PC-3 (cell line): ENCODE measurements at regions not wholly inside any gene's neighbourhood (a gene's known extent, or its start where the extent isn't known, plus 50 kb on each side); places are given as distances from the start of the nearest gene placed in this dataset.

Source experiments
- ATAC-seq: fragments of 200-7000 bp; cut with Tn5 transposase; 2 replicates; pipeline ENCODE4 v1.9.1; 2020; ENCODE audit warnings: mild to moderate bottlenecking, moderate library complexity
- BruUV-seq: library from RNA; stranded (reverse); fragments of 400-500 nt; replicated peaks from 2 replicates; lab custom pipeline; 2021; lab: Mats Ljungman, UMichigan
- CTCF ChIA-PET: fragments of 300-600 bp; sonication (Branson Sonifier 250); formaldehyde crosslinking; loops from one replicate; lab custom pipeline; 2022; ENCODE audit warnings: antibody characterized with exemption; lab: Charles Lee
- POLR2A ChIA-PET: fragments of 300-600 bp; sonication (Branson Sonifier 250); formaldehyde crosslinking; loops from one replicate; lab custom pipeline; 2022; ENCODE audit warnings: antibody characterized with exemption; ENCODE audit not compliant: unreplicated experiment; lab: Charles Lee
- DNase-seq: peaks from one replicate; pipeline ENCODE4 v3.0.0-alpha.2; 2015
- H2AFZ ChIP-seq: fragments of 300-600 bp; sonication (generic); 2 replicates; pipeline ENCODE4 v1.6.0; 2016; ENCODE audit warnings: antibody characterized with exemption, low read length
- H3F3A ChIP-seq: fragments of 300-600 bp; sonication (generic); one replicate; pipeline ENCODE4 v1.6.0; 2017; ENCODE audit warnings: antibody characterized with exemption, low read length, control low read depth, mild to moderate bottlenecking; ENCODE audit not compliant: unreplicated experiment
- H3K27ac ChIP-seq: fragments of 300-600 bp; sonication (generic); 2 replicates; pipeline ENCODE4 v1.5.1; 2016; ENCODE audit warnings: mild to moderate bottlenecking, low read length
- H3K27me3 ChIP-seq: fragments of 300-600 bp; sonication (generic); 2 replicates; pipeline ENCODE4 v1.6.1; 2016; ENCODE audit warnings: low read length, mixed read lengths
- H3K36me3 ChIP-seq: fragments of 300-600 bp; sonication (generic); 2 replicates; pipeline ENCODE4 v1.6.1; 2016; ENCODE audit warnings: low read depth, mixed run types, low read length, mixed read lengths
- H3K4me1 ChIP-seq: fragments of 300-600 bp; sonication (generic); 2 replicates; pipeline ENCODE4 v1.5.1; 2016; ENCODE audit warnings: low read length; ENCODE audit not compliant: insufficient read depth
- H3K4me2 ChIP-seq: fragments of 300-600 bp; sonication (generic); 2 replicates; pipeline ENCODE4 v1.6.0; 2016; ENCODE audit warnings: low read length
- H3K4me3 ChIP-seq: fragments of 300-600 bp; sonication (generic); 2 replicates; pipeline ENCODE4 v1.5.1; 2016; ENCODE audit warnings: mild to moderate bottlenecking, low read length, mixed read lengths
- H3K79me2 ChIP-seq: fragments of 300-600 bp; sonication (generic); 2 replicates; pipeline ENCODE4 v1.6.1; 2017; ENCODE audit warnings: low read length, mixed read lengths
- H3K9ac ChIP-seq: fragments of 300-600 bp; sonication (generic); 2 replicates; pipeline ENCODE4 v1.6.0; 2016; ENCODE audit warnings: mild to moderate bottlenecking, low read length
- H3K9me2 ChIP-seq: fragments of 300-600 bp; sonication (generic); replicated peaks from 2 replicates; pipeline ENCODE4 v1.6.1; 2016; ENCODE audit warnings: mixed run types, low read length, mixed read lengths
- H3K9me3 ChIP-seq: fragments of 300-600 bp; sonication (generic); 2 replicates; pipeline ENCODE4 v1.6.1; 2016; ENCODE audit warnings: low read length, mixed read lengths
- H4K20me1 ChIP-seq: fragments of 300-600 bp; sonication (generic); 2 replicates; pipeline ENCODE4 v1.6.1; 2016; ENCODE audit warnings: low read length, mixed read lengths
- EZH2 ChIP-seq: fragments of 300-600 bp; sonication (generic); IDR thresholded peaks from one replicate; pipeline ENCODE4 v1.6.1; 2017; ENCODE audit warnings: antibody characterized with exemption, mild to moderate bottlenecking, low read length; ENCODE audit not compliant: unreplicated experiment
- EZH2phosphoT487 ChIP-seq: fragments of 300-600 bp; sonication (generic); IDR thresholded peaks from 2 replicates; pipeline ENCODE4 v1.6.1; 2018; ENCODE audit warnings: mild to moderate bottlenecking, antibody characterized with exemption, low read length, borderline replicate concordance
- intact Hi-C: fragments of 100-400 bp; cut with micrococcal nuclease; formaldehyde crosslinking; loops from 2 replicates; pipeline ENCODE4 v1.9.0; 2023
- TF ChIP-seq, protein P1 (sequence below): fragments of 300-600 bp; sonication (generic); conservative IDR thresholded peaks from 2 replicates; pipeline ENCODE4 v1.5.1; 2017; ENCODE audit warnings: antibody characterized with exemption, low read depth, mild to moderate bottlenecking, low read length

DNA sequence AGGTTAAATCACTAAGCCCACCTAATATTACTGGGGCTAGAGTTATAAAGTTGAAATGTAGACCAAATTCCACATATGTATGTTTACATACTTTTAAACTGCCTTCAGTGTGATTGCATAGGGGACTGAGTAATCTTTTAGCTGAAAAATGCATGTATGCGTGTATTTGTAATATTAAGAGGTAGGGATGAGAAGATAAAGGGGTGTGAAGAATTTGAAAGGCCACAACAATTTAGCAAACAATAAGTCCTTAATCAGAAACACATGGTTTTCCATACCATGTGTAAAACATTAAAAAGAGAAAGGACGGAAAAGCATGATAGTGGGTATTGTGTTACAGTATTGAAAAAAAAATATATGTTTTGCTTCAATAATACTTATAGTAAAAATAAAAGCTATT is 919.9 kb upstream of the FLRT2 start:
- H3K27ac ChIP-seq, result no peak overlapping the region
- no peaks in the 10 kb centered on the region for H3K9me2 ChIP-seq
- no peaks in the 10 kb centered on the region for H3K27me3 ChIP-seq
- no peak overlapping the region for H3K4me2 ChIP-seq
- no peak overlapping the region for H3K4me3 ChIP-seq
- POLR2A ChIA-PET, result no interaction called here
- no peaks in the 10 kb centered on the region for H4K20me1 ChIP-seq
- intact Hi-C loops, result no loop called here
- CTCF ChIA-PET, result no interaction called here
- no peaks in the 10 kb centered on the region for H3K9me3 ChIP-seq
- H3K9ac ChIP-seq, result no peak overlapping the region
- ATAC-seq (no peak), DNase-seq (no peak)
- no peak overlapping the region for H2AFZ ChIP-seq
- no peaks in the 10 kb centered on the region for H3K4me1 ChIP-seq
- H3K36me3 ChIP-seq, result no peaks in the 10 kb centered on the region
- H3F3A ChIP-seq, result no peaks in the 10 kb centered on the region
- H3K79me2 ChIP-seq, result no peaks in the 10 kb centered on the region
- BruUV-seq, result no TSS peak
- TF ChIP-seq EZH2phosphoT487, result no peak

DNA sequence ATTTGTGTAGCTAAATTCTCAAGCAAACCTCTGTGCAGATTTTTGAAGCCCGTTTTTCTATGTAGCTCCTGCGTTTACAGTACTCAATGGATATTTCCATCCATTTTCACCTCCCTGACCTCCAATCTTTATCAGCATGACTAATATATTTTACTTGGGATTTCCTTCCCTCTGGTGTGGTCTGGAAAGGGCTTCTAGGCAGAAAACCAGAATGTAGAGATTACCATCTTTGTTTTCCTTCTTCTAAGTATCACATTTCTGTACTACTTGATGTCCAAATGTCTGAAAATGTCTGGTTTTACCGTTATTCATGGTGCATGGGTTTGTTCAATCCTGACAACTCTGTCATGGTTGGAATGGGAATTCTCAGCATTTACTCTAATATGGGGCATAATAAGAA is 907.6 kb upstream of the FLRT2 start:
- H3K9me2 ChIP-seq, result no peaks in the 10 kb centered on the region
- no peak for DNase-seq
- no peaks in the 10 kb centered on the region for H3K79me2 ChIP-seq
- no peaks in the 10 kb centered on the region for H3K9me3 ChIP-seq
- no peaks in the 10 kb centered on the region for H3K4me1 ChIP-seq
- no peak overlapping the region for H3K9ac ChIP-seq
- no peaks in the 10 kb centered on the region for H3F3A ChIP-seq
- H4K20me1 ChIP-seq, result no peaks in the 10 kb centered on the region
- H3K4me3 ChIP-seq, result no peak overlapping the region
- no peak for TF ChIP-seq EZH2
- no peak for TF ChIP-seq EZH2phosphoT487
- TF ChIP-seq, protein P1, sequence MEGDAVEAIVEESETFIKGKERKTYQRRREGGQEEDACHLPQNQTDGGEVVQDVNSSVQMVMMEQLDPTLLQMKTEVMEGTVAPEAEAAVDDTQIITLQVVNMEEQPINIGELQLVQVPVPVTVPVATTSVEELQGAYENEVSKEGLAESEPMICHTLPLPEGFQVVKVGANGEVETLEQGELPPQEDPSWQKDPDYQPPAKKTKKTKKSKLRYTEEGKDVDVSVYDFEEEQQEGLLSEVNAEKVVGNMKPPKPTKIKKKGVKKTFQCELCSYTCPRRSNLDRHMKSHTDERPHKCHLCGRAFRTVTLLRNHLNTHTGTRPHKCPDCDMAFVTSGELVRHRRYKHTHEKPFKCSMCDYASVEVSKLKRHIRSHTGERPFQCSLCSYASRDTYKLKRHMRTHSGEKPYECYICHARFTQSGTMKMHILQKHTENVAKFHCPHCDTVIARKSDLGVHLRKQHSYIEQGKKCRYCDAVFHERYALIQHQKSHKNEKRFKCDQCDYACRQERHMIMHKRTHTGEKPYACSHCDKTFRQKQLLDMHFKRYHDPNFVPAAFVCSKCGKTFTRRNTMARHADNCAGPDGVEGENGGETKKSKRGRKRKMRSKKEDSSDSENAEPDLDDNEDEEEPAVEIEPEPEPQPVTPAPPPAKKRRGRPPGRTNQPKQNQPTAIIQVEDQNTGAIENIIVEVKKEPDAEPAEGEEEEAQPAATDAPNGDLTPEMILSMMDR, result no peak
- H3K4me2 ChIP-seq, result no peak overlapping the region
- no peak for ATAC-seq
- no peaks in the 10 kb centered on the region for H3K27me3 ChIP-seq
- intact Hi-C loops, result no loop called here
- H3K27ac ChIP-seq, result no peak overlapping the region
- ChIA-PET POLR2A (no interaction called here), CTCF (no interaction called here)
- no TSS peak for BruUV-seq
- no peak overlapping the region for H2AFZ ChIP-seq
- H3K36me3 ChIP-seq, result no peaks in the 10 kb centered on the region

DNA sequence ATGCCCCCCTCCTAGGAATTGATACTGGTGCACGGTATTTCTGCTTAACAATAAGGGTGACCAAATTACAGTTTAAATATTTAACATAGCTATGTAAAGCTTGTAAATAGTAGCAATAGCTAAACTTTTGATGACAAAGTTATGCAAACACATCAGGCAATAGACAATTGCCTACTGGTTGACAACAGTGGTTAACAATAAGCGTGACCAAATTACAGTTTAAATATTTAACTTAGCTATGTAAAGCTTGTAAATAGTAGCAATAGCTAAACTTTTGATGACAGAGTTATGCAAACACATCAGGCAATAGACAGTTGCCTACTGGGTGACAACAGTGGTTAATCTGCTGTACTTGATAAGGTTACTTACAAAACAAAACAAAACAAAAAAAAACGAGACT is 886.5 kb upstream of the FLRT2 start:
- no peaks in the 10 kb centered on the region for H3K79me2 ChIP-seq
- H3K4me2 ChIP-seq, result peak overlapping the region; percentile 30; the same call in 1 of the 2 replicates
- H3K27ac ChIP-seq, result no peak overlapping the region
- no TSS peak for BruUV-seq
- no peak overlapping the region for H2AFZ ChIP-seq
- H3K4me3 ChIP-seq, result no peak overlapping the region
- intact Hi-C loops, result no loop called here
- ATAC-seq, result peak; percentile 15; the same call in 1 of the 2 replicates
- TF ChIP-seq, protein P1, result no peak
- no peak for TF ChIP-seq EZH2
- TF ChIP-seq EZH2phosphoT487, result 0 out of 2 replicates have a peak, but pooled peaks have one; percentile 24
- H3K9me3 ChIP-seq, result peaks cover 3% of the 10 kb centered on the region; the same call in 1 of the 2 replicates
- no peaks in the 10 kb centered on the region for H3K36me3 ChIP-seq
- H3K27me3 ChIP-seq, result peaks cover 3% of the 10 kb centered on the region; the same call in 1 of the 2 replicates
- DNase-seq, result peak; percentile 66
- no peaks in the 10 kb centered on the region for H3K4me1 ChIP-seq
- no peak overlapping the region for H3K9ac ChIP-seq
- H3K9me2 ChIP-seq, result no peaks in the 10 kb centered on the region
- POLR2A ChIA-PET, result no interaction called here
- no peaks in the 10 kb centered on the region for H4K20me1 ChIP-seq
- CTCF ChIA-PET, result no interaction called here
- H3F3A ChIP-seq, result no peaks in the 10 kb centered on the region
